SKM-1 treated with dmso at 0.1 percent for 144 hours (cell line): ENCODE measurements at regions not wholly inside any gene's neighbourhood (a gene's known extent, or its start where the extent isn't known, plus 50 kb on each side); places are given as distances from the start of the nearest gene placed in this dataset.

Experiments used
- DNase-seq: peaks from one replicate; lab custom pipeline; 2025; ENCODE audit not compliant: unreplicated experiment; lab: John Stamatoyannopoulos, UW

GRCh38 chr7:24191362-24191761 is 92.6 kb upstream of the NPY start:
- no peak for DNase-seq

DNA sequence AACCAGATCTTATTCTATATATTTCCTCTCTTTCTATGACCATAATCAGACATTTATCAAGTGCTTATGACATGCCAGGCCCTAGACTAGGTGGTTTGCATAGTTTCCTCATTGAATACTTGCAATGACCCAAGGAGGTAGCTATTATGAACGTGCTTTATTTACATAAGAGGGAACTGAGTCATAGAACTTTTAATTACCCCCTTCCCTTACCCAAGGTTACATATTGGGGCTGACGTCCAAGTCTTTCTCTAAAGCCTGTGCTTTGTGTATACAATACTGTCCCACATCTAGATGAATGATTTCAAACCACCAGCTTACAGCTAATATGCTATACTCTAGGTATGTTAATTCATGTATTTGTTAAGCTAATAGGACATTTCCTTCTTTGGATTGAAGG is 91.9 kb upstream of the NPY start:
- DNase-seq, result no peak

- no peak for DNase-seq
Observed at GRCh38 chr7:24192691-24193090, 91.3 kb upstream of the NPY start.

DNA sequence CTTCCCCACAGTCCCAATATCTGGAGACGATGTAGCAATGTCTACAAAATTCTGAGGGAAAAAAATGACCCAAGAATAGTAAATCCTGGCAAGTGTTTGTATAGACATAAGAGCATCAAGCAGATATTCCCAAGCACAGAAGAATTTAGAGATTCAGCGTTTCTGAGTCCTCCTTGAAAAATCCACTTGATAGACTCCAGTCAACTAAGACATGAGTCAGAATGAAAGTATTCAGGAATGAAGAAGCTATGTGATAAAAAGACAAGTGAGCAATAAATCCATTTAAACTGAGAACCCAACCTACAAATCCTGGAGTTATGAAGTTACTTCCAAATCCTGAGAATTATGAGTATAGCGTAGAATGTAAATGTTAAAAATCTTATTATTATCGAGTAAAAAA is 86.1 kb upstream of the NPY start:
- DNase-seq, result no peak

DNA sequence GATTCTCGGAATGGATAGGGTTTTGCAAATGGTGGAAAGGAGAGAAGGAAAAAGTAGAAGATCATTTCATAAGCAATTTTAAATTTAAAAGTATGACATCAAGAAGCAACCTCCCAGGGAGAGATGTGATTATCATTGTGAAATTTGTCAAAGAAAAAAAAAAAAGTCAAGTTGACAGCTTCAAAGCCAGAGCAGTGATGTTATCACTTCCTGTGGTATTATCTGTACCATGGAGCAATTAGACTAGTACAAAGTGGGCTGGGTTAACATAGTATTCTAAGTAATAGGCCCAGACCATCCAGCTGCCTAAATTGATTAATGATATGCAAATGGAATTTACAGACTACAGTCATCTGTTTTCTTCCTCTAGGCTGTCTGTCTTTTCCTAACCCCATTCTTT is 84.0 kb upstream of the NPY start:
- DNase-seq, result no peak

DNA sequence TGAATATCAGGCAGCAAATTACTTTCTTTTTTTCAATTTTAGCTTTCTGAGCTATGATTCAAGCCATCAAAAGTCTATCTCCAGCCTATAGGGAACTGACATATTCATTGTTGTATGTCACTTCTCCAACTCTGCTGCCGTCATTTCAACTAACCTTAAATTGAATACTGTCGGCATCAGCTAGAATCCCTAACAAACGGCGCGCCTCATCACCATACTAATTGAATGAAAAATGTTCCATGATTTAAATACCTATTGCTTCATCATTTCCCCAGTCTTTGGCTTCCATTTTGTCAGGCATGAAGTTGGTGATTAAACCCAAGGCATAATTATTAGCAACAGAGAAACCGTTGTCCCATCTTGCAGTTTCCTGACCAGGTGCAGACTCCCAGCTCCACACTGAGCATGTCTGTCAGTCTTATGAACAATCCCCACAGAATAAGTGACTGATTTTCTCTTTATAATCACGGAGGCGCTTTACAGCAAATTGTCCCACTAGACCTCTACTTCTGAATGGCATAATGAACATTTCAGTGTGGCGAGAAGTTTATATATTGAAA is 83.5 kb upstream of the NPY start:
- no peak for DNase-seq

DNA sequence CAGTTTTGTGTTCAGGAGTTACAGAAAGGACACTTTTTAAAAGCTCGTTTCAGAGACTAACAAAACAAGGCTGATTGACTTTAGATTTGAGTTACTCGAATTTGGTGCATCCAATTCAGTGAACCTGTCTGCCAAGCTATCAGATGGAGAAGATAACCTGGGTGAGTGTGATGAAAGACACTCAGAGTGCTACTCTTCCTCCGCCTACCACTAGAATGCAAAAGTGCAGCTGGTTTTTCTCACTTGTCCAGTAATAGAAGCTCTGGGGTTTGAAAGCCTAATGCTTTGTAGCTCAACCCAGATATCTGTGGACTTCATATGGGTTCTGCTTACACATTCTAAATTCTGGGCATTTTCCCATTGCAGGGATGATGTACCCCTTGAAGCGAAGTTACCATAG is 82.8 kb upstream of the NPY start:
- DNase-seq, result no peak

DNA sequence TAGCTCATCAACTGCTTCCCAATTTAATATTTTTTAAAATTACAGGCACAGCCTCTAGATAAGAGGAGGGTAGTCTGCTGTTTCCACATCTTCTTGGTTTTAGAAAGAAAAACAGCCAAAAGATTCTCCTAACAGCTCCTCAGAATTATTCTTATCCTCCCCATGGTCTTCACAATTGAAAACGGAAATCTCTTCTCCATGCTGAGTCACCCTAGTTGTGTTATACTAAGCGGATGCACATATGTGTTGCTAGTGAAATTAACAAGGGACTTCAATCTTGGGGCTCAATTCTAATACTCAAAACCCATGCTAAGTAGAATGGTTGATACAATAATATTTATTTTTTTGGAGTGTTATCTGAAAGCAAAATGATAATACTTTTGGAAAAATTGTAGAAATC is 71.9 kb upstream of the NPY start:
- DNase-seq, result no peak

GRCh38 chr7:24213311-24213710 is 70.7 kb upstream of the NPY start:
- no peak for DNase-seq

- no peak for DNase-seq
Observed at GRCh38 chr7:24214670-24215069, 69.3 kb upstream of the NPY start.

- DNase-seq, result no peak
Observed at GRCh38 chr7:24216576-24217125, 67.3 kb upstream of the NPY start.

DNA sequence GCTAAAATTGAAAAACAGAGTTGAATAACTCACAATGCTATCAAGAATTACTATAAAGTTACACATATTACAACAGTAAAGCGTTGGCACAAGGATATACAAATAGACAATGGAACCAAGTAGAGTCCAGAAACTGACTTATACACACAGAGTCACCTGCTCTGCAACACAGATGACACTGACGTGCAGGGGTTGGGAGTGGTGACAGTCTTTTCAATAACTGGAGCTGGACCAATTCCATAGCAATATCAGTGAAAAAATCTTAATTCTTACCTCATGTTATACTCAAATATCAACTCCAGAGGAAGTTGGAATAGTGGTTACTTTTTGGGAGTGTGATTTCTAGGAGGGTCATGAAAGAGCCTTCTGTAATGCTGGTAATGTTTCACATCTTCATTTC is 62.5 kb upstream of the NPY start:
- no peak for DNase-seq

- DNase-seq, result no peak
Observed at GRCh38 chr7:24227068-24227467, 56.9 kb upstream of the NPY start.

- DNase-seq, result peak; percentile 8
Observed at GRCh38 chr7:24227603-24228359, 56.2 kb upstream of the NPY start.

DNA sequence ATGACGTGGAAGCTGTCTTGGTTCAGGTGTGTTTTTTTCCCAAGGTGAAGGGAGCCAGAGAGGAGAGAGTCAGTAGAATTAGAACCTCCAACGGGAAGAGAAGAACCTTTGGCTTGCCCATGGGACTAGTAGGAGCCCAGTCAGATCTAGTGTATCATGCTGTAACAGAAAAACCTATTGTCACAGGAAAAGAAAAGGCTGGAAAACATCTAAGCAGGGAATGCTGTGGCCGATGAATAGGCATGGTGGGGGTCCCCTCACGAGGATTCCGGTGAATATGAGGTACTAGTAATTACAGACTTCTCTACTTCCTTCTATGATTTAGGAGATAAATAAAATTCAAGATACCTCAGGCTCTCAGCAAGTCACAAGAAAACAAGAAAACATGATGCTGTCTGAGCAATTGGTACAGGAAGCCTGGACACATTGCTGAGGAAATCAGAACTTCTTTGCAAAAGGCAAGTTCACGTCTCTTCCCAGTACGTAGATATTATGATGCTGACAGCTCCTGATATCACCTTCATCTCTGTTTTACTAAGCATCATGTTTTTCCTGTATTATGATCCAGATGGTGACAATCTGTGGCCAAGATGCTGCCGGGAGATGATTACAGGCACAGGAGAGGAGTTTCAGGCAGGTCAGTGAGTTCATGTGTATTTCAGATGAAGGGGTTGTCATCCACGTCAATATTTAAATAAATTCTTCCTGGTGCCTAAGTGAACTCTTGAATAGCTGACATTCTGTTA is 54.3 kb upstream of the NPY start:
- DNase-seq, result no peak

GRCh38 chr7:24231493-24231892 is 52.5 kb upstream of the NPY start:
- DNase-seq, result no peak

DNA sequence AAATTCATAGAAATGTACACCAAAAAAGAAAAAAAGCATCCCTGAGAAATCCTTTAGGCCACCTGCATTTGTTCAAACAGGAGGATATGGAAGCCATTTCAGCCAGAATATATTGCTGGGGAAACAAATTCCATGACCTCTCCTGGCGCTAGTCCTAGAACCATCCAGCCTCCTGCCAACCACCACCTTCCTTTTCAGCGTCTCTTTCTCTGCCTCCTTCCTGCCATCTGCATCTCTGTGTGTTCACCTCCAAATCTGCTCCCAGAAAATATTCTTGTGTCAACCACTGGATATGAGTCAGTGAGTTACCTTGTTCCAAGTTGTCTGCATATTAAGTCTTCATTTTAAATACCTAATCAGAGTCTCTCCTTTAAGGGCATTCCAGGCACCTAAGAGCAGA is 50.6 kb upstream of the NPY start:
- DNase-seq, result no peak
